ENCODE measurements at regions not wholly inside any gene's neighbourhood (a gene's known extent, or its start where the extent isn't known, plus 50 kb on each side); places are given as distances from the start of the nearest gene placed in this dataset.

DNA sequence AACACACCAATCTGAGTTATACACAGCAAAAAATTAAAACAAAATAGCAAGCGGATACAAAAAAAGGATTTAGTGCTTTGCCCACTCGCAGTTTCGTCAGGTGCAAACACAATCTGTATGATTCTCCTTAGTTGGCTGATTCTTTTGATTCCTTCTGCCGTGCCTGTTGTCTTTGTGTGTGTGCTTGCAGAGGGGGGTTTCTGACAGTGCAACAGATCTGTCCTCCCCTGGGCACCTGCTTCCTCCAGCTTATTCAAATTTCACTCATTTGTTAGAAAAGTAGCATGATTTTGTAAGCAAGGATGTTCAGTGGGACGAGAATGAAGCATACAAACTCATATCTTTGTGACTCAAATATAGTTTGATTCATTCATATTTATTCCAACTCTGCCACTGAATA, 74.0 kb upstream of the NEO1 start:
- TF ChIP-seq, protein P1, sequence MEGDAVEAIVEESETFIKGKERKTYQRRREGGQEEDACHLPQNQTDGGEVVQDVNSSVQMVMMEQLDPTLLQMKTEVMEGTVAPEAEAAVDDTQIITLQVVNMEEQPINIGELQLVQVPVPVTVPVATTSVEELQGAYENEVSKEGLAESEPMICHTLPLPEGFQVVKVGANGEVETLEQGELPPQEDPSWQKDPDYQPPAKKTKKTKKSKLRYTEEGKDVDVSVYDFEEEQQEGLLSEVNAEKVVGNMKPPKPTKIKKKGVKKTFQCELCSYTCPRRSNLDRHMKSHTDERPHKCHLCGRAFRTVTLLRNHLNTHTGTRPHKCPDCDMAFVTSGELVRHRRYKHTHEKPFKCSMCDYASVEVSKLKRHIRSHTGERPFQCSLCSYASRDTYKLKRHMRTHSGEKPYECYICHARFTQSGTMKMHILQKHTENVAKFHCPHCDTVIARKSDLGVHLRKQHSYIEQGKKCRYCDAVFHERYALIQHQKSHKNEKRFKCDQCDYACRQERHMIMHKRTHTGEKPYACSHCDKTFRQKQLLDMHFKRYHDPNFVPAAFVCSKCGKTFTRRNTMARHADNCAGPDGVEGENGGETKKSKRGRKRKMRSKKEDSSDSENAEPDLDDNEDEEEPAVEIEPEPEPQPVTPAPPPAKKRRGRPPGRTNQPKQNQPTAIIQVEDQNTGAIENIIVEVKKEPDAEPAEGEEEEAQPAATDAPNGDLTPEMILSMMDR (conservative IDR thresholded peaks at IDR 0.05; ENCODE audit: low read length): no peak
- no peak for TF ChIP-seq EZH2phosphoT487 (IDR thresholded peaks at IDR 0.05; ENCODE audit: borderline replicate concordance)

Measured in Loucy (cell line).